Esophagus squamous epithelium (tissue), 5 donors: ENCODE measurements at regions not wholly inside any gene's neighbourhood (a gene's known extent, or its start where the extent isn't known, plus 50 kb on each side); places are given as distances from the start of the nearest gene placed in this dataset.
"Not testable (repeated sequence)": the region's sequence is repeated elsewhere in the genome, so short reads cannot be mapped to it uniquely, and the experiment has no call there.

Experiments used
- DNase-seq: peaks from one replicate; lab custom pipeline; 2025; lab: John Stamatoyannopoulos, UW
- H3K27ac ChIP-seq, 4 donors: fragments of 200-600 bp; sonication (generic); one replicate each; pipeline ENCODE4 v1.5.1; 2016 to 2019; ENCODE audit warnings: mild to moderate bottlenecking in 1 of 4
- H3K27me3 ChIP-seq, 4 donors: fragments of 200-600 bp; sonication (generic); 1 replicate in 3 of 4; 2 replicates in 1 of 4; pipeline versions ENCODE4 v1.5.1 to v1.6.0; 2017 to 2021; ENCODE audit warnings: antibody characterized with exemption in 1 of 4
- H3K36me3 ChIP-seq, 3 donors: fragments of 200-600 bp; sonication (generic); one replicate each; pipeline ENCODE4 v1.5.1; 2016 to 2019
- H3K4me1 ChIP-seq, 3 donors: fragments of 200-600 bp; sonication (generic); one replicate each; pipeline ENCODE4 v1.5.1; 2017 to 2019
- H3K4me3 ChIP-seq, 4 donors: fragments of 200-600 bp; sonication (generic); 1 replicate in 3 of 4; 2 replicates in 1 of 4; pipeline ENCODE4 v1.5.1; 2016 to 2019; ENCODE audit warnings: mild to moderate bottlenecking in 2 of 4, moderate library complexity in 1 of 4
- H3K9me3 ChIP-seq, 3 donors: fragments of 200-600 bp; sonication (generic); one replicate each; pipeline ENCODE4 v1.5.1; 2016 to 2019
- CTCF ChIP-seq, 6 experiments: fragments of 450-650 bp in 4 of 6; fragments of 200-600 bp in 2 of 6; sonication (generic) in 2 of 6; IDR thresholded peaks; one replicate each; pipeline ENCODE4 v1.5.1; 2016 to 2019; ENCODE audit warnings: antibody characterized with exemption in 6 of 6, mild to moderate bottlenecking in 4 of 6, moderate library complexity in 4 of 6
- POLR2A ChIP-seq, 4 donors: fragments of 450-650 bp; IDR thresholded peaks; one replicate each; pipeline ENCODE4 v1.6.1; 2017; ENCODE audit warnings: antibody characterized with exemption in 4 of 4, mild to moderate bottlenecking in 4 of 4, moderate library complexity in 3 of 4
- WGBS, 2 donors: methylation state at CpG; one replicate each; pipeline ENCODE4 v1.1.5; 2018; 5-methylcytosine and 5-hydroxymethylcytosine counted together
- intact Hi-C: fragments of 100-400 bp; cut with DNase I; formaldehyde crosslinking; loops from one replicate; pipeline ENCODE4 v1.15.0; 2022
- donor health status: DM: yes; HTN: yes; CAD: no.

DNA sequence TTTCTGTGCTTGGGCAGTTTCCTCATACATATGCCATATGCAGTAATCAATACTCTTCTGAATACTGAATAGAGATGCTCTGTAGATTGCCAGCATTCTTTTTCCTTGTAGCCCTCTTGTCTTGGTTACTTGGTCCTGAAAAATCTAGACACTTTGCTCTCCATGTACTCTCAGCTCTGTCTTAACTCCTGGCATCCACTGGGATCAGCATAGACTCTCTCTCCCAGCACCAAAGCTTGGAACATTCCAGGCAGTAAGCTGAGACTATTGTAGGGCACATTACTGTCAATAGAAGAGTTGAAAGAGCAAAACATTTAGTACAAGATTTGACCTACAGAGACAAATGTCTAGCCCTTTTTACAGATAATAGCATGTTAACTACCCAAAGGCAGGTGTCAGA, 1100.3 kb downstream of the TBL1XR1 start:
- no peaks in the 10 kb centered on the region for H3K27me3 ChIP-seq
- H3K27ac ChIP-seq: no peak overlapping the region
- H3K36me3 ChIP-seq: no peaks in the 10 kb centered on the region
- TF ChIP-seq POLR2A (IDR thresholded peaks at IDR 0.05) (no peak), CTCF (IDR thresholded peaks at IDR 0.05) (no peak)
- intact Hi-C loops: no loop called here
- no peak for DNase-seq
- no peaks in the 10 kb centered on the region for H3K9me3 ChIP-seq
- no peaks in the 10 kb centered on the region for H3K4me1 ChIP-seq
- no peak overlapping the region for H3K4me3 ChIP-seq

DNA sequence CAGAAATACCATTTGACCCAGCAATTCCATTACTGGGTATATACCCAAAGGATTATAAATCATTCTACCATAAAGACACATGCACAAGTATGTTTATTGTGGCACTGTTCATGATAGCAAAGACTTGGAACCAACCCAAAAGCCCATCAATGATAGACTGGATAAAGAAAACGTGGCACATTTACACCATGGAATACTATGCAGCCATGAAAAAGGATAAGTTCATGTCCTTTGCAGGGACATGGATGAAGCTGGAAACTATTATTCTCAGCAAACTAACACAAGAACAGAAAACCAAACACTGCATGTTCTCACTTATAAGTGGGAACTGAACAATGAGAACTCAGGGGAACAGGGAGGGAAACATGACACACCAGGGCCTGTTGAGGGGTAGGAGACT, 1103.4 kb downstream of the TBL1XR1 start:
- H3K36me3 ChIP-seq, H3K4me1 ChIP-seq, H3K4me3 ChIP-seq, H3K27me3 ChIP-seq, intact Hi-C loops, DNase-seq, H3K27ac ChIP-seq, H3K9me3 ChIP-seq: not testable (repeated sequence)
- 46 to 50% methylated on average over 1 of the region's 1 CpG for WGBS, 2 donors

DNA sequence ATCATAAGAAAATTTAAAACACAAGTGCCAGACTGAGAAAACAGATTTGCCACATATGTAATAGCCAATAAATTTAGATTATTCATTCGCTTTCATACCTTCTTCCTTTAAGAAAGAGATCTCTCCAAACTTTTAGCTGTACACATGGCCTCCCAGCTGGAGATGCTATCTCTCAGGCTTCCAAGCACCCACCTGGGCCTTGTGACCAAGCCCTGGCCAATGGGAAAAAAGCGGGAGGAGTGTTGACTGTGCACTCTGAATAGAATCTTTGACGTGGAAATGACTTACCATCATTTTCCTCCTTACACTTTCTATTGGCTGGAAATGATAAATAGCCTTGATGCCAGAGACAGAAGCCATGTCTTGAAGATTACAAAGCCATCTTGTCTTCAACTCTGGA, 1106.6 kb downstream of the TBL1XR1 start:
- Histone ChIP-seq H3K4me1 (no peaks in the 10 kb centered on the region), H3K9me3 (no peaks in the 10 kb centered on the region), H3K4me3 (no peak overlapping the region), H3K27ac (no peak overlapping the region), H3K27me3 (no peaks in the 10 kb centered on the region), H3K36me3 (no peaks in the 10 kb centered on the region)
- DNase-seq: no peak
- TF ChIP-seq POLR2A (IDR thresholded peaks at IDR 0.05) (no peak), CTCF (IDR thresholded peaks at IDR 0.05) (no peak)
- intact Hi-C loops: no loop called here
- 69 to 82% methylated on average over 3 of the region's 3 CpGs for WGBS, 2 donors

DNA sequence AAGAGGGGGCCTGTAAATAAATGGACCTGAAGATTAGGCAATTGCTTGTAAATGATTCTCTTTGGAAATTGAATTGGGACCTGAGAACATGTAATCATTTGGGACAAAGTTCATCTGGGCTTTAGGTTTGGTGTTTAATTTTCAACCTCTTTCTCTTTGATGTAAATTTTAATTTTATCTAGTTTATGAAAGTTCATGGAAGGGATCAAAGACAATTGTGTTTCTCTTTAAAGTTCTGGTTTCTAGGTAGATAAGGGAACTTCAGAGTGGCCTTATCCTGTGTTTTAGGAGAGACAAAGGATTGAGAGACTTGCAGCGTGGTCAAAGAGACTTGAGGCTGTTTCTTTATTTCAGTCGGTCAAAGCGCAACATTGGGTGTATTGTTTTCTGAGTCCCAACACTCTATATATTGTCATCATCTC, 1108.3 kb downstream of the TBL1XR1 start:
- Histone ChIP-seq H3K4me3 (no peak overlapping the region), H3K4me1 (no peaks in the 10 kb centered on the region), H3K36me3 (no peaks in the 10 kb centered on the region), H3K27ac (no peak overlapping the region), H3K9me3 (no peaks in the 10 kb centered on the region), H3K27me3 (no peaks in the 10 kb centered on the region)
- intact Hi-C loops: no loop called here
- no peak for DNase-seq
- WGBS, 2 donors: 89 to 90% methylated on average over 3 of the region's 3 CpGs
- no peak for TF ChIP-seq CTCF (IDR thresholded peaks at IDR 0.05)
- no peak for TF ChIP-seq POLR2A (IDR thresholded peaks at IDR 0.05)

DNA sequence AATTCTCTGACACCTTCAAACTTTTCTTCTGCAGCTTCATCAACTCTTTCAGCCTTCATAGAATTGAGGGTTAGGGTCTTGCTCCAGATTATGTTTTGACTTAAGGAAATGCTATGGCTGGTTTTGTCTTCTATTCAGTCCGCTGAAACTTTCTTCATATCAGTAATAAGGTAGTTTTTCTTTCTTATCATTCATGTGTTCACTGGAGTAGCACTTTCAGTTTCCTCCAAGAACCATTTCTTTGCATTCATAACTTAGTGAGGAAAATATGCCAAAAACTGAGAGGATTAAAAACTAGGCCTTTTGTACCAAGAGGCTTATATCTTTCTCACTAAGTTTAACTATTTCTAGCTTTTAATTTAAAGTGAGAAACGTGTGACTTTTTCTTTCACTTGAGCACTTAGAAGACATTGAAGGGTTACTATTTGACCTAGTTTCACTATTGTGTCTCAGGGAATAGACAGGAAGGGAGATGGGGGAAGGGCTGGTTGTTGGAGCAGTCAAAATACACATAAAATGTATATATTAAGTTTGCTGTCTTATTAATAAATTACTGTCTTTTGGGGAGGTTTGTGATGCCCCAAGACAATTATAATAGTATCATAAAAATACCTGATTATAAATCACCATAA, 1110.1 kb downstream of the TBL1XR1 start:
- Histone ChIP-seq H3K4me1 (no peaks in the 10 kb centered on the region), H3K4me3 (no peak overlapping the region), H3K27me3 (no peaks in the 10 kb centered on the region), H3K27ac (no peak overlapping the region), H3K9me3 (no peaks in the 10 kb centered on the region), H3K36me3 (no peaks in the 10 kb centered on the region)
- intact Hi-C loops: no loop called here
- DNase-seq: no peak
- TF ChIP-seq POLR2A (IDR thresholded peaks at IDR 0.05) (no peak), CTCF (IDR thresholded peaks at IDR 0.05) (no peak)
- 57 to 77% methylated on average over 2 of the region's 2 CpGs for WGBS, 2 donors

DNA sequence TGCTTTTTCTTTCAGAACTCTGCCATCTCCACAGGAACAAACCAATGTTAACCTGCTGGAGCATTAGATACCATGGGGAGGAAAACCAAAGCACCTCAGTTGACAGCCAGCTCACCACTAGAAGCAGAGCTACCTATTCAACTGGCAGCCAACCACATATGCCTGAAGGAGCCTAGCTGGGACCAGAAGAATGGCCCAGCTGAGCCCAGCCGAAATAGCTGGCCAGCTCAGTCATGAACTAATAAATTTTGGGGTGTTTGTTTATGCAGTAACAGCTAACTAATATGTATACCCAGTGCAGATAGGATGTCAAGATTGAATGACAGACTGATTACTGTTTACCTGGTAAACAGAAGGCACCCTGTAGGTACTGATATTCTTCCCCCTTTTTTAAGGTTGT, 1117.5 kb downstream of the TBL1XR1 start:
- TF ChIP-seq CTCF (IDR thresholded peaks at IDR 0.05) (no peak), POLR2A (IDR thresholded peaks at IDR 0.05) (no peak)
- H3K36me3 ChIP-seq: no peaks in the 10 kb centered on the region
- no peaks in the 10 kb centered on the region for H3K9me3 ChIP-seq
- no peaks in the 10 kb centered on the region for H3K27me3 ChIP-seq
- H3K4me1 ChIP-seq: no peaks in the 10 kb centered on the region
- no peak overlapping the region for H3K4me3 ChIP-seq
- 38 to 57% methylated on average over 1 of the region's 1 CpG for WGBS, 2 donors
- intact Hi-C loops: no loop called here
- no peak overlapping the region for H3K27ac ChIP-seq
- no peak for DNase-seq
